ENCODE measurements at regions not wholly inside any gene's neighbourhood (a gene's known extent, or its start where the extent isn't known, plus 50 kb on each side); places are given as distances from the start of the nearest gene placed in this dataset.

GRCh38 chr12:130216031-130216430, 53.8 kb downstream of the FZD10 start:
- no peak for DNase-seq

GRCh38 chr12:130218682-130219081, 56.4 kb downstream of the FZD10 start:
- no peak for DNase-seq

GRCh38 chr12:130219929-130220705, 57.9 kb downstream of the FZD10 start:
- no peak for DNase-seq

- DNase-seq = no peak
Measured at GRCh38 chr12:130220706-130221100, 58.4 kb downstream of the FZD10 start.

- no peak for DNase-seq
Measured at GRCh38 chr12:130222519-130223218, 60.4 kb downstream of the FZD10 start.

- no peak for DNase-seq
Measured at GRCh38 chr12:130223767-130224244, 61.5 kb downstream of the FZD10 start.

GRCh38 chr12:130224613-130225012, 62.3 kb downstream of the FZD10 start:
- DNase-seq = no peak

- DNase-seq = no peak
Measured at GRCh38 chr12:130225347-130225746, 63.1 kb downstream of the FZD10 start.

- DNase-seq = no peak
Measured at GRCh38 chr12:130226126-130226525, 63.9 kb downstream of the FZD10 start.

GRCh38 chr12:130226771-130227170, 64.5 kb downstream of the FZD10 start:
- no peak for DNase-seq

- DNase-seq = no peak
Measured at GRCh38 chr12:130227641-130228040, 65.4 kb downstream of the FZD10 start.

GRCh38 chr12:130236446-130236845, 74.2 kb downstream of the FZD10 start:
- DNase-seq = no peak

- peak in 1 of 2 experiments; percentile 51 for DNase-seq
Measured at GRCh38 chr12:130240831-130241590, 78.7 kb downstream of the FZD10 start.

GRCh38 chr12:130242506-130242905, 80.2 kb downstream of the FZD10 start:
- no peak for DNase-seq

GRCh38 chr12:130245251-130245650, 83.0 kb downstream of the FZD10 start:
- no peak for DNase-seq

- DNase-seq = no peak
Measured at GRCh38 chr12:130246560-130246959, 84.3 kb downstream of the FZD10 start.

- DNase-seq = no peak
Measured at GRCh38 chr12:130247634-130248237, 85.5 kb downstream of the FZD10 start.

GRCh38 chr12:130249376-130249775, 87.1 kb downstream of the FZD10 start:
- DNase-seq = no peak

- no peak for DNase-seq
Measured at GRCh38 chr12:130251236-130251780, 86.4 kb upstream of the PIWIL1 start.

- no peak for DNase-seq
Measured at GRCh38 chr12:130253866-130254265, 83.8 kb upstream of the PIWIL1 start.

- DNase-seq = no peak
Measured at GRCh38 chr12:130254461-130255276, 83.0 kb upstream of the PIWIL1 start.

- DNase-seq = no peak
Measured at GRCh38 chr12:130258863-130259262, 78.8 kb upstream of the PIWIL1 start.
